T-cell (primary cell): ENCODE measurements at regions not wholly inside any gene's neighbourhood (a gene's known extent, or its start where the extent isn't known, plus 50 kb on each side); places are given as distances from the start of the nearest gene placed in this dataset.
"Not testable (repeated sequence)": the region's sequence is repeated elsewhere in the genome, so short reads cannot be mapped to it uniquely, and the experiment has no call there.

Source experiments
- ATAC-seq, 4 experiments: fragments of 200-7000 bp in 3 of 4; fragments of 150-1000 bp in 1 of 4; cut with Tn5 transposase; replicated peaks in 1 of 4; 1 replicate in 3 of 4; 2 replicates in 1 of 4; pipeline ENCODE4 v1.10.0; 2021; ENCODE audit warnings: moderate library complexity in 3 of 4, mild to moderate bottlenecking in 2 of 4, moderate number of reproducible peaks in 1 of 4
- CTCF ChIA-PET, 2 donors: fragments of 300-600 bp; sonication (Branson Sonifier 250); formaldehyde crosslinking; loops; one replicate each; lab custom pipeline; 2022; ENCODE audit warnings: antibody characterized with exemption in 2 of 2; lab: Charles Lee
- POLR2A ChIA-PET, 2 donors: fragments of 300-600 bp; sonication (Branson Sonifier 250); formaldehyde crosslinking; loops; one replicate each; lab custom pipeline; 2022; ENCODE audit warnings: antibody characterized with exemption in 2 of 2; lab: Charles Lee
- DNase-seq, 35 experiments: peaks; one replicate each; pipeline versions ENCODE4 v3.0.0 to v3.0.0-alpha.2; 2013 to 2023
- H3K27ac ChIP-seq: one replicate; pipeline ENCODE4 v1.5.1; 2013; ENCODE audit warnings: low read length
- H3K27me3 ChIP-seq, 2 experiments: replicated peaks in 1 of 2; 1 replicate in 1 of 2; 2 replicates in 1 of 2; pipeline versions ENCODE4 v1.6.1 to v1.7.0; 2013; ENCODE audit warnings: low read length in 1 of 2, mixed read lengths in 1 of 2; ENCODE audit not compliant: control insufficient read depth in 2 of 2, insufficient read depth in 2 of 2; ENCODE audit errors: extremely low read depth in 1 of 2
- H3K36me3 ChIP-seq, 2 donors: 1 replicate in 1 of 2; 2 replicates in 1 of 2; pipeline versions ENCODE4 v1.6.1 to v1.7.0; 2013; ENCODE audit warnings: low read length in 1 of 2; ENCODE audit not compliant: control insufficient read depth in 2 of 2, insufficient read depth in 1 of 2; ENCODE audit errors: extremely low read depth in 1 of 2
- H3K4me1 ChIP-seq, 2 experiments: 1 replicate in 1 of 2; 2 replicates in 1 of 2; pipeline versions ENCODE4 v1.6.1 to v1.7.0; 2013; ENCODE audit warnings: low read length in 2 of 2, mixed read lengths in 1 of 2; ENCODE audit not compliant: insufficient read depth in 2 of 2, control insufficient read depth in 1 of 2; ENCODE audit errors: extremely low read depth in 1 of 2
- H3K4me3 ChIP-seq, 2 donors: 1 replicate in 1 of 2; 2 replicates in 1 of 2; pipeline versions ENCODE4 v1.5.1 to v1.7.0; 2013; ENCODE audit warnings: mild to moderate bottlenecking in 2 of 2, low read length in 1 of 2, moderate library complexity in 1 of 2; ENCODE audit not compliant: control insufficient read depth in 1 of 2; ENCODE audit errors: extremely low read depth in 1 of 2
- H3K9me3 ChIP-seq: 2 replicates; pipeline ENCODE4 v1.7.0; 2013
- H3K27ac Mint-ChIP-seq, 2 donors: one replicate each; pipeline ENCODE4 v1.8.0; 2020 to 2021; ENCODE audit warnings: mild to moderate bottlenecking in 2 of 2, mixed read lengths in 2 of 2
- H3K27me3 Mint-ChIP-seq, 2 donors: one replicate each; pipeline ENCODE4 v1.8.0; 2021 to 2022; ENCODE audit warnings: mixed read lengths in 2 of 2
- H3K36me3 Mint-ChIP-seq: one replicate; pipeline ENCODE4 v1.8.0; 2021; ENCODE audit warnings: mixed read lengths
- H3K4me1 Mint-ChIP-seq, 3 donors: one replicate each; pipeline ENCODE4 v1.8.0; 2020 to 2022; ENCODE audit warnings: mixed read lengths in 3 of 3, mild to moderate bottlenecking in 1 of 3
- H3K4me3 Mint-ChIP-seq, 3 donors: one replicate each; pipeline ENCODE4 v1.8.0; 2020 to 2022; ENCODE audit warnings: mild to moderate bottlenecking in 3 of 3, mixed read lengths in 3 of 3, moderate library complexity in 3 of 3
- H3K9me3 Mint-ChIP-seq, 3 donors: one replicate each; pipeline ENCODE4 v1.8.0; 2020 to 2022; ENCODE audit warnings: mixed read lengths in 3 of 3
- WGBS: methylation state at CpG from one replicate; pipeline ENCODE4 v1.1.5; 2013; ENCODE audit warnings: missing lambda C conversion rate; ENCODE audit not compliant: insufficient coverage; 5-methylcytosine and 5-hydroxymethylcytosine counted together

- Mint-ChIP-seq H3K4me1 (peaks cover 13 to 14% (median 14%) of the 10 kb centered on the region in 3 donors), H3K4me3 (no peak overlapping the region), H3K27ac (no peak overlapping the region), H3K27me3 (peaks cover 10 to 11% of the 10 kb centered on the region in 2 donors), H3K36me3 (no peaks in the 10 kb centered on the region), H3K9me3 (no peaks in the 10 kb centered on the region)
- no peak for DNase-seq
- Histone ChIP-seq H3K4me1 (peaks cover 0 to 11% of the 10 kb centered on the region in 2 experiments), H3K27me3 (peaks cover 0 to 4% of the 10 kb centered on the region in 2 experiments), H3K36me3 (no peaks in the 10 kb centered on the region), H3K4me3 (no peak overlapping the region), H3K27ac (no peak overlapping the region), H3K9me3 (no peaks in the 10 kb centered on the region)
- POLR2A ChIA-PET: no interaction called here
- CTCF ChIA-PET: no interaction called here
- no peak for ATAC-seq
- WGBS: 93% methylated on average over 2 of the region's 2 CpGs
These were observed 226.0 kb downstream of the KLF6 start for GRCh38 chr10:3559011-3559410.

GRCh38 chr10:3556191-3557017 is 228.6 kb downstream of the KLF6 start:
- H3K9me3 ChIP-seq, POLR2A ChIA-PET, H3K27ac ChIP-seq, H3K4me3 ChIP-seq, H3K27me3 ChIP-seq, H3K36me3 Mint-ChIP-seq, ATAC-seq, H3K36me3 ChIP-seq, CTCF ChIA-PET, H3K9me3 Mint-ChIP-seq, H3K27ac Mint-ChIP-seq, DNase-seq: not testable (repeated sequence)
- WGBS: 77% methylated on average over 13 of the region's 46 CpGs
- peaks cover 0 to 13% of the 10 kb centered on the region in 2 experiments for H3K4me1 ChIP-seq
- H3K27me3 Mint-ChIP-seq: peaks cover 10 to 11% of the 10 kb centered on the region in 2 donors
- H3K4me3 Mint-ChIP-seq: peak overlapping the region in 1 of 3 donors; percentile 34
- peaks cover 13 to 16% (median 15%) of the 10 kb centered on the region in 3 donors for H3K4me1 Mint-ChIP-seq

- ATAC-seq: peak in 3 of 4 experiments; percentile 24 to 46 (median 28)
- no peaks in the 10 kb centered on the region for H3K9me3 ChIP-seq
- Mint-ChIP-seq H3K36me3 (no peaks in the 10 kb centered on the region), H3K9me3 (no peaks in the 10 kb centered on the region), H3K4me1 (peaks cover 13 to 16% (median 15%) of the 10 kb centered on the region in 3 donors), H3K27ac (peak overlapping the region in 1 of 2 donors; percentile 34), H3K27me3 (peaks cover 8 to 10% of the 10 kb centered on the region in 2 donors), H3K4me3 (peak overlapping the region; percentile 21 to 50 (median 37))
- no peak overlapping the region for H3K27ac ChIP-seq
- no peak overlapping the region for H3K4me3 ChIP-seq
- H3K4me1 ChIP-seq: peaks cover 0 to 13% of the 10 kb centered on the region in 2 experiments
- H3K36me3 ChIP-seq: no peaks in the 10 kb centered on the region
- ChIA-PET POLR2A (no interaction called here), CTCF (no interaction called here)
- 5% methylated on average over 4 of the region's 10 CpGs for WGBS
- peak in 1 of 35 experiments; percentile 8 for DNase-seq
- peaks cover 0 to 6% of the 10 kb centered on the region in 2 experiments for H3K27me3 ChIP-seq
These were observed 230.9 kb downstream of the KLF6 start for GRCh38 chr10:3554121-3554522.

GRCh38 chr10:3552281-3552680 is 232.7 kb downstream of the KLF6 start:
- no peaks in the 10 kb centered on the region for H3K36me3 ChIP-seq

GRCh38 chr10:3551761-3552160 is 233.2 kb downstream of the KLF6 start:
- no peak for ATAC-seq
- ChIA-PET CTCF (interaction anchor here in 1 of 2 donors (0.7 kb wide), 1 partner anchor 24 kb away, joined by 3 read pairs; no protein-coding TSS in a partner anchor), POLR2A (no interaction called here)
- 88% methylated on average over 11 of the region's 11 CpGs for WGBS
- Histone ChIP-seq H3K27ac (no peak overlapping the region), H3K27me3 (peaks cover 0 to 6% of the 10 kb centered on the region in 2 experiments), H3K36me3 (no peaks in the 10 kb centered on the region), H3K4me1 (peaks cover 0 to 13% of the 10 kb centered on the region in 2 experiments), H3K9me3 (no peaks in the 10 kb centered on the region), H3K4me3 (no peak overlapping the region)
- peaks cover 2 to 7% of the 10 kb centered on the region in 2 donors for H3K27me3 Mint-ChIP-seq
- no peak for DNase-seq
- no peaks in the 10 kb centered on the region for H3K9me3 Mint-ChIP-seq
- H3K36me3 Mint-ChIP-seq: no peaks in the 10 kb centered on the region
- peaks cover 13 to 16% (median 15%) of the 10 kb centered on the region in 3 donors for H3K4me1 Mint-ChIP-seq
- no peak overlapping the region for H3K27ac Mint-ChIP-seq
- H3K4me3 Mint-ChIP-seq: no peak overlapping the region

More at GRCh38 chr10:3552281-3552680, 232.7 kb downstream of the KLF6 start:
- no peak overlapping the region for H3K27ac ChIP-seq
- peaks cover 2 to 7% of the 10 kb centered on the region in 2 donors for H3K27me3 Mint-ChIP-seq
- no peak for DNase-seq
- H3K4me3 Mint-ChIP-seq: no peak overlapping the region
- no peak overlapping the region for H3K27ac Mint-ChIP-seq
- no peaks in the 10 kb centered on the region for H3K9me3 Mint-ChIP-seq
- H3K36me3 Mint-ChIP-seq: no peaks in the 10 kb centered on the region
- ATAC-seq: no peak
- peaks cover 0 to 13% of the 10 kb centered on the region in 2 experiments for H3K4me1 ChIP-seq
- H3K4me1 Mint-ChIP-seq: peaks cover 13 to 16% (median 15%) of the 10 kb centered on the region in 3 donors
- 90% methylated on average over 7 of the region's 9 CpGs for WGBS
- POLR2A ChIA-PET: no interaction called here
- no peaks in the 10 kb centered on the region for H3K9me3 ChIP-seq
- CTCF ChIA-PET: interaction anchor here in 1 of 2 donors (0.7 kb wide), 1 partner anchor 23 kb away, joined by 3 read pairs; no protein-coding TSS in a partner anchor
- H3K4me3 ChIP-seq: no peak overlapping the region
- H3K27me3 ChIP-seq: peaks cover 0 to 6% of the 10 kb centered on the region in 2 experiments

- ATAC-seq: no peak
- Mint-ChIP-seq H3K36me3 (no peaks in the 10 kb centered on the region), H3K9me3 (peaks cover 0 to 2% (median 0%) of the 10 kb centered on the region in 3 donors), H3K27me3 (peaks cover 0 to 4% of the 10 kb centered on the region in 2 donors), H3K4me3 (no peak overlapping the region), H3K27ac (no peak overlapping the region), H3K4me1 (peaks cover 2 to 5% (median 2%) of the 10 kb centered on the region in 3 donors)
- DNase-seq: no peak
- ChIA-PET POLR2A (no interaction called here), CTCF (no interaction called here)
- H3K4me1 ChIP-seq: peaks cover 0 to 3% of the 10 kb centered on the region in 2 experiments
- H3K4me3 ChIP-seq: no peak overlapping the region
- no CpG with 5 or more reads among the region's 4 CpGs for WGBS
- H3K9me3 ChIP-seq: no peaks in the 10 kb centered on the region
- H3K36me3 ChIP-seq: no peaks in the 10 kb centered on the region
- H3K27me3 ChIP-seq: peaks cover 0 to 2% of the 10 kb centered on the region in 2 experiments
- H3K27ac ChIP-seq: no peak overlapping the region
These were observed 235.9 kb downstream of the KLF6 start for GRCh38 chr10:3549118-3549517.
